ENCODE measurements at regions not wholly inside any gene's neighbourhood (a gene's known extent, or its start where the extent isn't known, plus 50 kb on each side); places are given as distances from the start of the nearest gene placed in this dataset.

- no peak for DNase-seq
Measured at GRCh38 chr5:34604119-34604675, 51.9 kb upstream of the RAI14 start.

DNA sequence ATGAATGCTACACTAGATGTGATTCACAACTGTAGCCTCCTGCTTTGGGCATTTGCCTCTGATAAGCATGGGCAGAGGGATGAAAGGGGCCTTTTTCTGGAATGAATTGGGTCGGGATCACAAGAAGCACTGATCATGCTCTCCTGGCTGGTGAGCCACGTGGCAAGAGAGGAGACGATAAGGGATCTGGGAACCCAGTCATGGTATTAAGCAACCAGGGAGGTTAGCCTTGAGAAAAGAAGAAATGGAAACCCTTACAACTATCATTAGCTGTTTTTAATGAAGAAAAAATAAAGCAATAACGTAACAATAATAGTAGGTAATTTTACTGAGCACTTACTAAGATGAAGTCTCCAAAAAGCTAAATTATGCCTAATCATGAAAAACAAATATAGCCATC lies 50.0 kb upstream of the RAI14 start:
- no peak for DNase-seq
